ENCODE measurements at regions not wholly inside any gene's neighbourhood (a gene's known extent, or its start where the extent isn't known, plus 50 kb on each side); places are given as distances from the start of the nearest gene placed in this dataset.

DNA sequence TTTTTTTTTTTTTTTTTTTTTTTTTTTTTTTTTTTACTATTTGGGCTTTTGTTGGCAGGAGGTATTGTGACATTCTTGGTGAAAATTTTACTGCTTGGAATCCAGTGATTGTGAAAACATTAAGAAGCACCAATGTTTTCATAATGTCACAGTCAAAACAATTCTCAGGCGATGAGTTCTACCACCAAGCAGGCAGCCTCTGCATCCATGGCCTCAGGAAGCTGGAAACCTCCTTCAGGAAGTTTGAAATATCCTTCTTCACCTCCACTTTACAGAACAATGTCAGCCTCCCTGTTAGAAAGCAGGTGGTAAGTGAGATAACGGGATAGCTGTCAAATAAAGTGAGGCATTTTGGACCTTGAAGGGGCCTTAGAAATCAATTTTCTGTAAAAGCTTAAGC is 98.3 kb downstream of the MEX3B start:
- peaks cover 2% of the 10 kb centered on the region for H3K27me3 Mint-ChIP-seq (ENCODE audit: insufficient read depth, unreplicated experiment)
- Histone ChIP-seq H3K36me3 (ENCODE audit: control insufficient read depth, insufficient read depth, low read length) (no peaks in the 10 kb centered on the region), H3K27me3 (replicated peaks; ENCODE audit: control insufficient read depth, insufficient read depth, low read length) (no peaks in the 10 kb centered on the region), H3K9me3 (no peaks in the 10 kb centered on the region; the same call in 1 of the 2 replicates), H3K4me3 (ENCODE audit: low read depth, low read length) (no peak overlapping the region), H3K4me1 (no peaks in the 10 kb centered on the region)
- H3K4me3 Mint-ChIP-seq (ENCODE audit: unreplicated experiment): no peak overlapping the region
- ChIA-PET CTCF (no interaction called here), POLR2A (no interaction called here)
- H3K27ac Mint-ChIP-seq (ENCODE audit: unreplicated experiment): no peak overlapping the region
- BruUV-seq (replicated peaks): no TSS peak
- TF ChIP-seq, protein P1, sequence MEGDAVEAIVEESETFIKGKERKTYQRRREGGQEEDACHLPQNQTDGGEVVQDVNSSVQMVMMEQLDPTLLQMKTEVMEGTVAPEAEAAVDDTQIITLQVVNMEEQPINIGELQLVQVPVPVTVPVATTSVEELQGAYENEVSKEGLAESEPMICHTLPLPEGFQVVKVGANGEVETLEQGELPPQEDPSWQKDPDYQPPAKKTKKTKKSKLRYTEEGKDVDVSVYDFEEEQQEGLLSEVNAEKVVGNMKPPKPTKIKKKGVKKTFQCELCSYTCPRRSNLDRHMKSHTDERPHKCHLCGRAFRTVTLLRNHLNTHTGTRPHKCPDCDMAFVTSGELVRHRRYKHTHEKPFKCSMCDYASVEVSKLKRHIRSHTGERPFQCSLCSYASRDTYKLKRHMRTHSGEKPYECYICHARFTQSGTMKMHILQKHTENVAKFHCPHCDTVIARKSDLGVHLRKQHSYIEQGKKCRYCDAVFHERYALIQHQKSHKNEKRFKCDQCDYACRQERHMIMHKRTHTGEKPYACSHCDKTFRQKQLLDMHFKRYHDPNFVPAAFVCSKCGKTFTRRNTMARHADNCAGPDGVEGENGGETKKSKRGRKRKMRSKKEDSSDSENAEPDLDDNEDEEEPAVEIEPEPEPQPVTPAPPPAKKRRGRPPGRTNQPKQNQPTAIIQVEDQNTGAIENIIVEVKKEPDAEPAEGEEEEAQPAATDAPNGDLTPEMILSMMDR (IDR thresholded peaks at IDR 0.05; ENCODE audit: insufficient read depth in 1 of 2, low read depth in 1 of 2, low read length in 1 of 2, severe bottlenecking in 1 of 2, unreplicated experiment in 1 of 2): no peak
- no peak for DNase-seq
- no peaks in the 10 kb centered on the region for H3K36me3 Mint-ChIP-seq (ENCODE audit: insufficient read depth, unreplicated experiment)
- no peaks in the 10 kb centered on the region for H3K9me3 Mint-ChIP-seq (ENCODE audit: unreplicated experiment)
- intact Hi-C loops (cut with micrococcal nuclease; ENCODE audit: unreplicated experiment): no loop called here
- no peaks in the 10 kb centered on the region for H3K4me1 Mint-ChIP-seq (ENCODE audit: low read depth, unreplicated experiment)

DNA sequence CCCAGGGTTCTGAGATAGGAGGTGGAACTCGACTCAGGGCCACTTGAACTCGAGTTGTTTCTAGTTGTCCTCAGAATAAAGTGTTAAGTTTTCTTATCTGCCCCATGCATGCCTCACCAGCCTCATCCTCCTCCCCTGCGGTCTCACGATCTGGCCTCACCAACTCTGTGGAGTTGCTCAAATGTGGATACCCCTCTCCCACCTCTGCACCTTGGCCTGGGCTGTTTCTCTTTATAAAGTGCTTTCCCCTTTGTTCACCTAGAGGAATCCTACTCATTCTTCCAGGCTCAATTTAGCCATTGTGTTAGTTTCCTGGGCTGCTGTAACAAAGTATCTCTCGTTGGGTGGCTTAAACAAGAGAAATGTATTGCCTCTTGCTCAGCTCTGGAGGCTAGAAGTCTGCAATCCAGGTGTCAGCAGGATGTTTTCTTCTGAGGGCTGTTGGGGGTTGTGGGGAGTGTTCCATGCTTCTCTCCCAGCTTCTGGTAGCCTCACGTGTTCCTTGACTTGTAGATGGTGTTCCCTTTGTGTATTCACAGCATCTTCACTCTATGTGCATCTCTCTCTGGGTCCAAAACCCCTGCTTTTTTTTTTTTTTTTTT is 100.7 kb downstream of the MEX3B start:
- H3K4me3 Mint-ChIP-seq (ENCODE audit: unreplicated experiment): no peak overlapping the region
- TF ChIP-seq, protein P1 (IDR thresholded peaks at IDR 0.05; ENCODE audit: insufficient read depth in 1 of 2, low read depth in 1 of 2, low read length in 1 of 2, severe bottlenecking in 1 of 2, unreplicated experiment in 1 of 2): no peak
- H3K4me1 ChIP-seq: no peaks in the 10 kb centered on the region
- no peak overlapping the region for H3K27ac Mint-ChIP-seq (ENCODE audit: unreplicated experiment)
- H3K9me3 ChIP-seq: no peaks in the 10 kb centered on the region; the same call in 1 of the 2 replicates
- POLR2A ChIA-PET: no interaction called here
- H3K4me3 ChIP-seq (ENCODE audit: low read depth, low read length): no peak overlapping the region
- no peaks in the 10 kb centered on the region for H3K27me3 ChIP-seq (replicated peaks; ENCODE audit: control insufficient read depth, insufficient read depth, low read length)
- no peaks in the 10 kb centered on the region for H3K36me3 ChIP-seq (ENCODE audit: control insufficient read depth, insufficient read depth, low read length)
- H3K36me3 Mint-ChIP-seq (ENCODE audit: insufficient read depth, unreplicated experiment): no peaks in the 10 kb centered on the region
- CTCF ChIA-PET: no interaction called here
- H3K27me3 Mint-ChIP-seq (ENCODE audit: insufficient read depth, unreplicated experiment): no peaks in the 10 kb centered on the region
- intact Hi-C loops (cut with micrococcal nuclease; ENCODE audit: unreplicated experiment): no loop called here
- H3K4me1 Mint-ChIP-seq (ENCODE audit: low read depth, unreplicated experiment): no peaks in the 10 kb centered on the region
- H3K9me3 Mint-ChIP-seq (ENCODE audit: unreplicated experiment): no peaks in the 10 kb centered on the region
- no peak for DNase-seq
- BruUV-seq (replicated peaks): no TSS peak

DNA sequence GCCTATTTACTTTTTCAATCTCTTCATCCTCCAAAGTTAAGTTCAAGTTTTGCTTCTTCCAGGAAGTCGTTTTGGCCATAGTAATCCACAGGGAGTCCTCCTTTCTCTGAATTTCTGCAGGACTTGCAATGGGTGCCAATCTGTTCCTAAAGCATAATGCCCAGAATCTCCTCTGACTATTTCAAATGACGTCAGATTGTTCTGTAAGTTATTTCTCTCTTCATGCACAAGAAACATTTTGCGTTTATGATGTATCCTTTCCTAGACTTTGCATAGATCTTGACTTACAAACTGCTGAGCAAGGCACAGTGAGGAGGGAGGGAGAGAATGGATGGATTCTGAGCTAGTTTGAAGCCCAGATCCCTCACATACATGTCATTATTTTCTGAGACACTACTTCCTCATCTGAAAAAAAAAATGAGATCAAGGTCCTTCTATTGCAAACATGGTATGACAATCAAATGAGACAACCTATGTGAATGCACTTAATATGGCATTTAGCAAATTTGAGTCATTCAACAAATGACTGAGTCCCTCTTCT is 103.1 kb downstream of the MEX3B start:
- H3K36me3 Mint-ChIP-seq (ENCODE audit: insufficient read depth, unreplicated experiment): no peaks in the 10 kb centered on the region
- H3K9me3 ChIP-seq: peaks cover 4% of the 10 kb centered on the region; the same call in 1 of the 2 replicates
- H3K9me3 Mint-ChIP-seq (ENCODE audit: unreplicated experiment): no peaks in the 10 kb centered on the region
- TF ChIP-seq, protein P1 (IDR thresholded peaks at IDR 0.05; ENCODE audit: insufficient read depth in 1 of 2, low read depth in 1 of 2, low read length in 1 of 2, severe bottlenecking in 1 of 2, unreplicated experiment in 1 of 2): no peak
- no peaks in the 10 kb centered on the region for H3K4me1 Mint-ChIP-seq (ENCODE audit: low read depth, unreplicated experiment)
- ChIA-PET CTCF (no interaction called here), POLR2A (no interaction called here)
- H3K27ac Mint-ChIP-seq (ENCODE audit: unreplicated experiment): no peak overlapping the region
- intact Hi-C loops (cut with micrococcal nuclease; ENCODE audit: unreplicated experiment): no loop called here
- H3K27me3 ChIP-seq (replicated peaks; ENCODE audit: control insufficient read depth, insufficient read depth, low read length): no peaks in the 10 kb centered on the region
- no peaks in the 10 kb centered on the region for H3K4me1 ChIP-seq
- no peak for DNase-seq
- no peaks in the 10 kb centered on the region for H3K36me3 ChIP-seq (ENCODE audit: control insufficient read depth, insufficient read depth, low read length)
- BruUV-seq (replicated peaks): no TSS peak
- H3K4me3 ChIP-seq (ENCODE audit: low read depth, low read length): no peak overlapping the region
- H3K27me3 Mint-ChIP-seq (ENCODE audit: insufficient read depth, unreplicated experiment): no peaks in the 10 kb centered on the region
- no peak overlapping the region for H3K4me3 Mint-ChIP-seq (ENCODE audit: unreplicated experiment)
